NAMALWA (cell line): ENCODE measurements at regions not wholly inside any gene's neighbourhood (a gene's known extent, or its start where the extent isn't known, plus 50 kb on each side); places are given as distances from the start of the nearest gene placed in this dataset.
"Not testable (repeated sequence)": the region's sequence is repeated elsewhere in the genome, so short reads cannot be mapped to it uniquely, and the experiment has no call there.

ENCODE experiments used
- DNase-seq: peaks from one replicate; pipeline ENCODE4 v3.0.0-alpha.2; 2015; ENCODE audit warnings: low spot score

- no peak for DNase-seq
Observed at GRCh38 chr16:52309446-52310416, 237.2 kb downstream of the TOX3 start.

GRCh38 chr16:52308051-52308450, 238.9 kb downstream of the TOX3 start:
- DNase-seq, result no peak

- DNase-seq, result no peak
Observed at GRCh38 chr16:52301026-52301425, 245.9 kb downstream of the TOX3 start.

DNA sequence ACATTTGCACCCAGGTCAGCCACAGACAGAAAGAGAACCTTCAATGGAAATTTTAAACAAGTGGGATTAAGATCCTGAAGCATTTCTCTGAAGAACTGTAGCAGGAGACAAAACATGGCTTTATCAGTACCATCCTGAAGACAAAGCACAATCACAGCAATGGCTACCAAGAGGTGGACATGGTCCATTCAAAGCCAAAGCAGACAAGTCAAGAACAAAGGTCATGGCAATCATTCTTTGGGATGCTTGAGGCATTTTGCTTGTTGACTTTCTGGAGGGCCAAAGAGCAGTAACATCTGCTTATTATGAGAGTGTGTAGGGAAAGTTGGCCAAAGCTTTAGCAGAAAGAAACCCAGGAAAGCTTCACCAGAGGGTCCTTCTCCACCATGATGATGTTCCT, 248.2 kb downstream of the TOX3 start:
- no peak for DNase-seq

DNA sequence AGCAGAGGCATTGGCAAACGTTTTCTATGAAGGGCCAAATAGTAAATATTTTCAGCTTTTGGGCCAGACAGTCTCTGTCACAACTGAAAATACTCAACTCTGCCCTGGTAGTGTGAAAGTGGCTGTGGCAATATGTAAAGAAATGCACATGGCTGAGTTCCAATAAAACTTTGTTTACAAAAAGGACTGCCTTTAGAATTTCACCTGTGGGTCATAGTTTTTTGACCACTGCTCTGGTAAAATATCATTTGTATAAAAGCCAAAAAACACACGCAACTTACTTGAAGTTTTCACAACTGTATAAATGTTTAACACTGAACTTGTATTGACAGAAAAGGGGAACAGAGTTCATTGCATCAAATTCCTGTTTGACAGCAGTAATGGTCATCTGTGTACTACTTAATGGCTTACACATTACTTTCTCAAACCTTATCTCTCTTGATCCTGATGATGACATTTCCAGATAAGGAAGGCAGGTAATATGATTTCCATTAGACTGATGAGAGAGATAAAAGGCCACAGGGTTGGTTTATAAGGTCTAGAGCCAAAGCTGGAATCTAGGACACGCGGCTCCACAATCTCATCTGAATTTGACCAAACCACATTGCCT, 250.1 kb downstream of the TOX3 start:
- not testable (repeated sequence) for DNase-seq

DNA sequence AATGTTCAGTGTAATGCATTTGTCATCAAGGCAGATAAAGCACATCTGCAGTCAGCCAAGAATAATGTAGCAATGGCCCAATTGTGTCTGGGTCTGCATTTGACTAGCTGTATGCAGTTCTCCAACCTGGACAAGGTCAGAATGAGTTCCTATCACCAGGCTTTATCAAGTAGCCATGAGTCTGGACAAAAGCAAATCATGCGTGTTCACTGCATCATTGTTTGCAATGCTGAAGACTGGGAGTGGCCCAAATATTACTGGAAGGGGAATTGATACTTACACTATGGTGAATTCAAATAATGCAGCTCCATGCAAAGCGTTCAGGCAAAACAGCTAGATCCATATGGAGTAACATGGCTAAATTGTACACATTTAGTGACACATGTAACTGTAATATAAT, 250.9 kb downstream of the TOX3 start:
- DNase-seq, result no peak

GRCh38 chr16:52294660-52295059, 252.3 kb downstream of the TOX3 start:
- no peak for DNase-seq

GRCh38 chr16:52293204-52293603, 253.7 kb downstream of the TOX3 start:
- no peak for DNase-seq

DNA sequence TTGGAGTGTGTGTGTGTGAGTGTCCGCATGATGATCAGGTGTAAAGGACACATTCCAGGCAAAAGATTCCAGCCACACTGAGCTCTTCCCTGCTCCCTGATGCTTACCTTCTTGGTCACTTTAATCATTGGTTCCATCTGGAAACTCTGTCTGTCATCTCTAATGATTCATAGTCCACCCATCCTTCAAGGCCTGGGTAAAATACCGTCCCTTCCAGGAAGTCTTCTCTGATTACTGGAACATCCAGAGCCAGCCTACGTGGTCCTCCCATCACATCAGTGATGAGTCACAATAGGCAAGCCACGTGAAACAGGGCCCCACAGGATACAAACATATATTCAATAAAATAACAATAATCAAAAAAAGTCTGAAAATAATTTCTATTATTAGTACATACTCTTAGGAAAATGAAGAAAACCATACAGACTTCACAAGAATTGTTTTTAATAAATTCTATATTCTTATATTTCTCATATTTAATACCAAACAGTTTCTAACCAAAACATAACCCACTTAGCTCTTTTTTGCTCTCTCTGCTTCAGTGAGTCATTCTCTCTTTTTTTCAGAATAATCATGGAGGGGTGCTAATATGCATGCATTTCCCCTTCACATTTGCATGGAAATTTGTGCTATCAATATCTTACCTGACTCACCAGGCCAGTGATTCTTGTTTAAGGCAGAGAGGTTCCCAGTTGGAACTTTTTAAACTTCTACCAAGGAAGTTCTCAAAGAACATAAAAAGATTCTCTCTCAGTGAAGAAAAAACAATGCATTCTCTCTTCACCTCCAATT, 263.2 kb downstream of the TOX3 start:
- no peak for DNase-seq

GRCh38 chr16:52283018-52283417, 263.9 kb downstream of the TOX3 start:
- no peak for DNase-seq

GRCh38 chr16:52280086-52280485, 266.9 kb downstream of the TOX3 start:
- DNase-seq, result no peak

GRCh38 chr16:52271088-52271750, 275.7 kb downstream of the TOX3 start:
- DNase-seq, result no peak

DNA sequence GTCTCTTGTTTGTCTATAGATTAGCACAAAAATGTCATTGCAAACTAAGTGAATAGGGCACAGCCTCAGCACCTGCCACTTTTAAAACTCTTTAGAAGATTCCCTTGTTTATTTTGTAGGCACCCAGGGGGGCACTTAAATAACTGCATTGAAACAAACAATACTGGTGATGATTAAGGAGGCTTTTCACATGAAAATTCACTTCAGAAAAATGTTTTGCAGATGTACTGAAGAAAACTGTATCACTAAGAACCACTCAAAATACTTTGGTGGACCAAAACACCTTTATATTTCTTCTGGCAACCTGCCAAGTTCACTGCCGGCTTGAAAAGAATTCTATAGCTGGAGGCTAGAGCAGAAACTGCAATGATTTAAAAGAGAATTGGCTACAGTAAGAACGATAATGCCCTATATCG, 281.5 kb downstream of the TOX3 start:
- no peak for DNase-seq

GRCh38 chr16:52257534-52257933, 289.4 kb downstream of the TOX3 start:
- DNase-seq, result no peak

GRCh38 chr16:52256310-52257078, 290.4 kb downstream of the TOX3 start:
- no peak for DNase-seq

- no peak for DNase-seq
Observed at GRCh38 chr16:52254746-52255145, 292.2 kb downstream of the TOX3 start.

DNA sequence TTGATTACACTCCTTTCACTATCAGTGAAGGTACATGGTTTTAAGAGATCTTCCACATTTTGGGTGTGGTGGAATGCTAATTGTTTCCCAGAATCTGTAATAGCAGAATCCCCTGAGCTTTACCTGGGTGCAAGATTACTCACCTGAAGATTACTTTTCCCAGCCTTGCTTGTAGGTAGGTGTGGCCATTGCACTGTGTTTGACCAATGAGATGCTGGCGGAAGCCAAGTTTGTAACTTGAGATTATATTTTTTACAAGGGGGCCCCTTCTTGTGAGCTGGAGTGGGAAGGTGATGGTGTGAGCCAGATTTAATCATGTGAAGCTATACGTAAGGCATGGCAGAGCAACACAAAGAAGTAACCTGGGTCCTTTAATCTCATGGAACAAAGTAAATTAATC, 294.3 kb downstream of the TOX3 start:
- no peak for DNase-seq

DNA sequence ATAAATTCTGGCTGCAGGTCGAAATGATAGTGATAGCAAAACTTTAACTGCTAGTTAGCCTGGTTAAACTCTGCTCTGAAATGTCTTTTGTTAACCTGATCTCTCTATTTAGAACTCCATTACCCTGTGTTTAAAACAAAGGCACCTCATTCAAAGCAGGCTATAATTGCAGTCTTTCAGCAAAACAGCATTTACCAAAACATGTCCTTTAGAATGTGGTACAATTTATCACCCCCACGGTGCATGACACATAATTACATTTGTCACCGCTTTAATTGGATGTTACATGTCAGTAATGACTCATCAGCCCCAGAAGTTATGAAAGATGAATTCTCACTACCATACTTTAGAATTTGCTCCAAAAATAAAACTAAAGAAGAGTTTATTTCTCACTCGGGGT, 295.4 kb downstream of the TOX3 start:
- no peak for DNase-seq

GRCh38 chr16:52247737-52248136, 299.2 kb downstream of the TOX3 start:
- no peak for DNase-seq

DNA sequence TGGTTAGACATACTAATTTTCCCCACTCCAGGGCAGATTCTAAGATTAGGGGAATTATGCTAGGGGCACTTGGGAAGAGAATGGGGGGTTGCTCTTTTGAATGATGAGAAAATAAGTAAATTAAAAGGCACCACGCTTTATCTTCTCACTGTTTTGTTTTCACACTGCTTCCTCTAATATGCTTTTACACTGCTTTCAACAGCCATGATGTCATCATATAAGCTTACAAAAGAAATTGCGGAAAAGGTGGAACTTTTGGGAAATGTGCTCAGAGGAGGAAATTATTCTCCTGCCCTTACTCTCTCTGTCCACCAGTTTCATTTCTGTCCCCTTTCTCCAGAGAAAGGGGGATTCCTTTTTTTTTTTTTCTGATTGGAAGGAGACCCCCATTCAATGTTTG, 308.2 kb downstream of the TOX3 start:
- DNase-seq, result no peak

DNA sequence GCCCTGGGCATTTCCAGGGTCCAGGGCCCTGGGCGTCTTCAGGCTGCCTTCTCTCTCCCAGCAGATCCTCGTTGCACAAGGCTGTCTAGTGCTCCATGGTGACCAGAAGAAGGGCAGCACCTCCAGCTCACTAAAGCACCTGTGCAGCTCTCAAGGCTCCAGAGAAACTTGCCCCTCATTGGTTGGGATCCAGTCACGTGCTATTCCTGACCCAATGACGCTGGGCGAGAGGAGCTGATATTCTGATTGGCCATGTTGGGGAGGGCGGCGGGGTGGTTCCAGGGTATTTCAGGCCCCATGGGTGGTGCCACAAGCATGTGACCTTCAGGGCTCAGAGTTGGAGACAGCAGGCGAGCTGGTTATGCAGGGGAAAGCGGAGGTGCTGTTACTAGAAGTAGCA, 309.1 kb downstream of the TOX3 start:
- no peak for DNase-seq
